ENCODE measurements at regions not wholly inside any gene's neighbourhood (a gene's known extent, or its start where the extent isn't known, plus 50 kb on each side); places are given as distances from the start of the nearest gene placed in this dataset.
"Not testable (repeated sequence)": the region's sequence is repeated elsewhere in the genome, so short reads cannot be mapped to it uniquely, and the experiment has no call there.

- ATAC-seq, result no peak
- intact Hi-C loops (cut with DNase I), result no loop called here
- DNase-seq (ENCODE audit: low spot score), result no peak
These were observed 53.1 kb upstream of the EDIL3 start for GRCh38 chr5:84437673-84438315.

GRCh38 chr5:84436866-84437265 is 52.2 kb upstream of the EDIL3 start:
- ATAC-seq (no peak), DNase-seq (ENCODE audit: low spot score) (no peak)
- intact Hi-C loops (cut with DNase I), result no loop called here

- ATAC-seq; DNase-seq (ENCODE audit: low spot score); intact Hi-C loops (cut with DNase I): not testable (repeated sequence)
These were observed 51.2 kb upstream of the EDIL3 start for GRCh38 chr5:84435861-84436346.

All from sciatic nerve (tissue), 2 donors.